Vagina (tissue), 2 donors: ENCODE measurements at regions not wholly inside any gene's neighbourhood (a gene's known extent, or its start where the extent isn't known, plus 50 kb on each side); places are given as distances from the start of the nearest gene placed in this dataset.

Experiments used
- DNase-seq, 2 donors: peaks; one replicate each; pipeline ENCODE4 v3.0.0-alpha.2; 2017; ENCODE audit errors: extremely low spot score in 2 of 2
- H3K27ac ChIP-seq: fragments of 200-600 bp; sonication (generic); one replicate; pipeline ENCODE4 v1.5.1; 2019
- H3K27me3 ChIP-seq: fragments of 200-600 bp; sonication (generic); one replicate; pipeline ENCODE4 v1.5.1; 2019
- H3K36me3 ChIP-seq, 2 donors: fragments of 200-600 bp; sonication (generic); one replicate each; pipeline ENCODE4 v1.5.1; 2017 to 2019
- H3K4me1 ChIP-seq: fragments of 200-600 bp; sonication (generic); one replicate; pipeline ENCODE4 v1.5.1; 2019
- H3K4me3 ChIP-seq, 2 donors: fragments of 200-600 bp; sonication (generic); 1 replicate in 1 of 2; 2 replicates in 1 of 2; pipeline ENCODE4 v1.5.1; 2016 to 2019
- H3K9me3 ChIP-seq: fragments of 200-600 bp; sonication (generic); one replicate; pipeline ENCODE4 v1.5.1; 2019
- POLR2A ChIP-seq, 2 donors: fragments of 450-650 bp; IDR thresholded peaks; one replicate each; pipeline ENCODE4 v1.6.1; 2017; ENCODE audit warnings: antibody characterized with exemption in 2 of 2, mild to moderate bottlenecking in 2 of 2, moderate library complexity in 2 of 2
- POLR2AphosphoS5 ChIP-seq, 2 donors: sonication (generic); formaldehyde crosslinking; IDR thresholded peaks; one replicate each; pipeline ENCODE4 v1.9.0; 2017; ENCODE audit warnings: antibody characterized with exemption in 2 of 2, mild to moderate bottlenecking in 2 of 2, low read depth in 1 of 2; ENCODE audit not compliant: insufficient read depth in 1 of 2
- intact Hi-C: fragments of 100-400 bp; cut with DNase I; formaldehyde crosslinking; loops from one replicate; pipeline ENCODE4 v1.15.1; 2023
- TF ChIP-seq, protein P1 (sequence below), 3 experiments: fragments of 450-650 bp in 2 of 3; fragments of 200-600 bp in 1 of 3; sonication (generic) in 1 of 3; IDR thresholded peaks; one replicate each; pipeline ENCODE4 v1.5.1; 2017 to 2019; ENCODE audit warnings: antibody characterized with exemption in 3 of 3, mild to moderate bottlenecking in 2 of 3, moderate library complexity in 2 of 3

GRCh38 chr5:87102841-87103240 lies 164.8 kb upstream of the RASA1 start:
- Histone ChIP-seq H3K9me3 (no peaks in the 10 kb centered on the region), H3K4me3 (no peak overlapping the region), H3K36me3 (no peaks in the 10 kb centered on the region), H3K27me3 (no peaks in the 10 kb centered on the region), H3K27ac (no peak overlapping the region), H3K4me1 (no peaks in the 10 kb centered on the region)
- DNase-seq: no peak
- TF ChIP-seq POLR2AphosphoS5 (IDR thresholded peaks at IDR 0.05; ENCODE audit: insufficient read depth in 1 of 2, low read depth in 1 of 2) (no peak), POLR2A (IDR thresholded peaks at IDR 0.05) (no peak)
- TF ChIP-seq, protein P1, sequence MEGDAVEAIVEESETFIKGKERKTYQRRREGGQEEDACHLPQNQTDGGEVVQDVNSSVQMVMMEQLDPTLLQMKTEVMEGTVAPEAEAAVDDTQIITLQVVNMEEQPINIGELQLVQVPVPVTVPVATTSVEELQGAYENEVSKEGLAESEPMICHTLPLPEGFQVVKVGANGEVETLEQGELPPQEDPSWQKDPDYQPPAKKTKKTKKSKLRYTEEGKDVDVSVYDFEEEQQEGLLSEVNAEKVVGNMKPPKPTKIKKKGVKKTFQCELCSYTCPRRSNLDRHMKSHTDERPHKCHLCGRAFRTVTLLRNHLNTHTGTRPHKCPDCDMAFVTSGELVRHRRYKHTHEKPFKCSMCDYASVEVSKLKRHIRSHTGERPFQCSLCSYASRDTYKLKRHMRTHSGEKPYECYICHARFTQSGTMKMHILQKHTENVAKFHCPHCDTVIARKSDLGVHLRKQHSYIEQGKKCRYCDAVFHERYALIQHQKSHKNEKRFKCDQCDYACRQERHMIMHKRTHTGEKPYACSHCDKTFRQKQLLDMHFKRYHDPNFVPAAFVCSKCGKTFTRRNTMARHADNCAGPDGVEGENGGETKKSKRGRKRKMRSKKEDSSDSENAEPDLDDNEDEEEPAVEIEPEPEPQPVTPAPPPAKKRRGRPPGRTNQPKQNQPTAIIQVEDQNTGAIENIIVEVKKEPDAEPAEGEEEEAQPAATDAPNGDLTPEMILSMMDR (IDR thresholded peaks at IDR 0.05): no peak
- intact Hi-C loops: no loop called here

DNA sequence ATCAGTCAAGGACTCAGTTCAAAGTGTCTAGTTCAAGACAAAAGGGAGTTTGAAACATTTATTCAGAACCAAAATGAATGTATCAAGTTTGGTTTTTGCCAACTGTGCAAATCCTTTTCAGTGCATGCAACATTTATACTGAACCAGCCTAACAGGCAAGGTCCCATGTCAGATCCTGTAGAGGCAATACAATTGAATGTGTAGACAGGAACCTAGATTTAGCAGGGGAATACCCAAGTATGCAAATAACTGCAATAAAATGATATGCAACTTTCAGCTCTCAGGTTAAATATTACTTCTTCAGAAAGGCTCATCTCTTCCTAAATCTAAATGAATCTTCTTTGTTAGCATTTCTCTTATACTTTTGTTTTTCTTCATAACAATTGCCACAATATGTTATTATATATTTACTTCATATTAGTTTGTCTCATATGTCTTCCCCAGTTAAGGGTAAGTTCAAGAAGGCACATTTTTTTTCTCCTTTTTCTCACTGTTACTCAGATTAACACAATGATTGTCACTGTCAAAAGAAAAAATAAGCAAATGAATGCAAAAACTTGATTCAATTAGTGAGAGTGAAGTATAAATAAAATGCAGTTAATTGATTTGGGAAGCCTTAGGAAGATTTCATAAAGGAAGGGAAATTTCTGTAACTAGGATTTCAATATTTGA lies 163.9 kb upstream of the RASA1 start:
- TF ChIP-seq, protein P1 (IDR thresholded peaks at IDR 0.05): no peak
- TF ChIP-seq POLR2A (IDR thresholded peaks at IDR 0.05) (no peak), POLR2AphosphoS5 (IDR thresholded peaks at IDR 0.05; ENCODE audit: insufficient read depth in 1 of 2, low read depth in 1 of 2) (no peak)
- Histone ChIP-seq H3K27me3 (no peaks in the 10 kb centered on the region), H3K4me1 (no peaks in the 10 kb centered on the region), H3K27ac (no peak overlapping the region), H3K36me3 (no peaks in the 10 kb centered on the region), H3K4me3 (no peak overlapping the region), H3K9me3 (no peaks in the 10 kb centered on the region)
- intact Hi-C loops: no loop called here
- DNase-seq: no peak

GRCh38 chr5:87105577-87105976 lies 162.1 kb upstream of the RASA1 start:
- no peak for DNase-seq
- intact Hi-C loops: no loop called here

DNA sequence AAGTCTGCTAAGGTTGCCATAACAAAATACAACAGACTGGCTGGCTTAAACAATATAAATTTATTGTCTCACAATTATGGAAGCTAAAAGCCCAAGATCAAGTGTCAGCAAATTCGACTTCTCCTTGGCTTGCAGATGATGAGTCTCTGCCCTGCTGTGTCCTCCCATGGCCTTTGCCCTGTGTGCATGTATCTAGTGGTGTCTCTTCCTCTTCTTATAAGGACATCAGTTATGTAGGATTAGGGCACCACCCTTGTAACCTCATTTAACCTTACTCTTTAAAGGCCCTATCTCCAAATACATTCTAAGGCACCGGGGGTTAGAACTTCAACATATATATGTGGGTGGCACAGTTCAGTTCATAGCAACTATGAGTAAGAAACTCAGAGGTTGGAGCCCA lies 157.9 kb upstream of the RASA1 start:
- intact Hi-C loops: no loop called here
- H3K27ac ChIP-seq: no peak overlapping the region
- no peaks in the 10 kb centered on the region for H3K27me3 ChIP-seq
- H3K36me3 ChIP-seq: no peaks in the 10 kb centered on the region
- no peak for TF ChIP-seq POLR2A (IDR thresholded peaks at IDR 0.05)
- no peak for TF ChIP-seq POLR2AphosphoS5 (IDR thresholded peaks at IDR 0.05; ENCODE audit: insufficient read depth in 1 of 2, low read depth in 1 of 2)
- TF ChIP-seq, protein P1 (IDR thresholded peaks at IDR 0.05): no peak
- no peak for DNase-seq
- H3K4me3 ChIP-seq: no peak overlapping the region
- H3K4me1 ChIP-seq: no peaks in the 10 kb centered on the region
- H3K9me3 ChIP-seq: no peaks in the 10 kb centered on the region

More at GRCh38 chr5:87105577-87105976, 162.1 kb upstream of the RASA1 start:
- Histone ChIP-seq H3K9me3 (no peaks in the 10 kb centered on the region), H3K36me3 (no peaks in the 10 kb centered on the region), H3K4me1 (no peaks in the 10 kb centered on the region), H3K27me3 (no peaks in the 10 kb centered on the region), H3K4me3 (no peak overlapping the region), H3K27ac (no peak overlapping the region)
- TF ChIP-seq POLR2A (IDR thresholded peaks at IDR 0.05) (no peak), POLR2AphosphoS5 (IDR thresholded peaks at IDR 0.05; ENCODE audit: insufficient read depth in 1 of 2, low read depth in 1 of 2) (no peak)
- TF ChIP-seq, protein P1 (IDR thresholded peaks at IDR 0.05): no peak

DNA sequence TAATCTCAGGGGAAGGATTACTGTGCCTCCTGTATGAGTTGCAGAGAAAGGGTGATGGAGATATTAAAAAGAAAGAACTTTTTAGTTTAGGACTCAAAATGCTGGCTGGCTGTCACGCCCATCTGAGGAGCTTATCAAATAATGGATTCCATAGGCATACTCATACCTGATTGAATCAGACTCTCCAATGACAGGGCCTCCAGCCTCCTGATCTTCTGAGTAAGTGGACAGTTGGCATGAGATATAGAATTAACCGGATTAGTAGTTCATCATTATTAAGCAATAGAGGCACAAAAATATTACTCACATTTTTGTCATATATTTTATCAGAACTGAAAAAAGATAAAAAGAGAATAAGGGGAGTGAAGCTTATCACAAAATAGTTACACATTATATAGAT lies 157.0 kb upstream of the RASA1 start:
- TF ChIP-seq, protein P1 (IDR thresholded peaks at IDR 0.05): no peak
- TF ChIP-seq POLR2A (IDR thresholded peaks at IDR 0.05) (no peak), POLR2AphosphoS5 (IDR thresholded peaks at IDR 0.05; ENCODE audit: insufficient read depth in 1 of 2, low read depth in 1 of 2) (no peak)
- Histone ChIP-seq H3K4me3 (no peak overlapping the region), H3K36me3 (no peaks in the 10 kb centered on the region), H3K27ac (no peak overlapping the region), H3K27me3 (no peaks in the 10 kb centered on the region), H3K4me1 (no peaks in the 10 kb centered on the region), H3K9me3 (no peaks in the 10 kb centered on the region)
- intact Hi-C loops: no loop called here
- DNase-seq: no peak
